Embryonic facial prominence (tissue), 1 donor: ENCODE measurements at regions not wholly inside any gene's neighbourhood (a gene's known extent, or its start where the extent isn't known, plus 50 kb on each side); places are given as distances from the start of the nearest gene placed in this dataset.
"Not testable (repeated sequence)": the region's sequence is repeated elsewhere in the genome, so short reads cannot be mapped to it uniquely, and the experiment has no call there.

Experiments used
- DNase-seq: peaks from one replicate; pipeline ENCODE4 v3.0.0-alpha.2; 2016; ENCODE audit errors: extremely low spot score

DNA sequence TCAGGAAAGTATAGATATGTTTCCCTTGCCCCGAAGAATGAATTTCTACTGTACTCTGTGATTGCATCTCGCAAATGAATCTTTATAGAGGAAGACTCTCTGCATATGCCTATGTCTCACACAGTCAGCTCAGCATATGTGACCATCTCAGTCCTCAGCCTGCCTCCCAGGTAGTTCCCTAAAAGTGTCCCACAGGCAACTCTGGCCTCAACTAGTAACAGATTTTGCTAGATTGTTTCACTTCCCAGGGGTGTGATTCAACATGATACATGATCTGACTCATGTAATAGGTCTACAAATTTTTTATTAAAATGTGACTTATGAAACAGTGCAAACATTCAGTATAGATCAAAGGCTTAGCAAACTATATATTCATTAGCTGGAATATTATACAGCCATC is 296.6 kb upstream of the CRIM1 start:
- DNase-seq = no peak

DNA sequence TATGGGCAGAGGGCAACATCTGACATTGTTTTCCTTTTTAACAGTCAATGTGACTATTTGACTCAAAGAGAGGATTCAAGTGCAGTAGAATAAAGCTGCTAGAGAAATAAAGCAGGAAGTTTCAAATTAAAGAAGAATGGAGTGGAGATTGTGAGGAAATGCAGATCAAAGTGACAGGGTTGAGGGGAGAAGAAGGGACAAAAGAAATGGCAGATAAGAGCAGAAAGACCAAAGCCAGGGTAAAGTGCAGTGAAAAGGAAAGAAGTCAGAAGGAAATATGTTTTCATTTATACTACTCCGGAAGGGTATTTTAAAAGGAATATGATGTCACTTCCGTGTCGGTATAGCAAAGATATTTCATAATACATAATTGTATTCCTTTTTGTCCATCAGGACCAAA is 297.5 kb upstream of the CRIM1 start:
- DNase-seq = no peak

DNA sequence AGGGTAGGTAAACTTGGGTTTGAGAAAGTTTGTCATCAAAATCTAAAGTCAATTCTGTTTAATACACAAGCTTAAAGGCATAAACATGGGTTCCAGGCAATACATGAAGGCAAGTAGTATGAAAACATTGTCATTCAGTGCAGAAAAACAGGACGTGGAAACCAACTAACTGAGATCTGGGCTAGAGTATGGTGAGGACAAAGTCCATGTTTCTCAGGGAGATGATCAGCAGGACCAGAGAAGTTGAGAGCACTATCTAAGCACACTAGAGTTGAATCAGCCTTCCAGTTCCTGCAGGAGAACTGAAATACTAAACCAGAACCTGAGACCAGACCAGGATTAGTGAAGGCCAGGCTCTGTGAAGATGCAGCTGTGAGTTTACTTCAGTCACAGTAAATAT is 302.8 kb upstream of the CRIM1 start:
- DNase-seq = no peak

DNA sequence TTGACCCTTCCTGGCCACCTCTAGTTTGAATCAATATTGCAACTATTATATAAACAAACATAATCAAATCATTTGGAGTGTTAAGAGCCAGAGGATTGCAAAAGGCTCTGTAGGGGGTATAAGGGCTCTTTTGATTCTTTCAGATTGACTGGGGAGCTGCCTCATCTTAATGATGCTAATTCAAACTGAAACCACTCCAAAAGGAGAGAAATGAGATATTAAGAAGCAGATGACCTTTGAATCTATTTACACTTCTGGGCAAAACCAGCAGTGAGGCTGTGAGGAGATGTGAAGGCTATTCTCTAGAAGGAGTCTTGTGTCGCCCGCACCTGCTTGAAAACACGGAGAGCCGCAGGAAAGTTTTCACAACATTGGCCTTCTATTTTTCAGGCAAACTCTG is 311.2 kb upstream of the CRIM1 start:
- DNase-seq = no peak

DNA sequence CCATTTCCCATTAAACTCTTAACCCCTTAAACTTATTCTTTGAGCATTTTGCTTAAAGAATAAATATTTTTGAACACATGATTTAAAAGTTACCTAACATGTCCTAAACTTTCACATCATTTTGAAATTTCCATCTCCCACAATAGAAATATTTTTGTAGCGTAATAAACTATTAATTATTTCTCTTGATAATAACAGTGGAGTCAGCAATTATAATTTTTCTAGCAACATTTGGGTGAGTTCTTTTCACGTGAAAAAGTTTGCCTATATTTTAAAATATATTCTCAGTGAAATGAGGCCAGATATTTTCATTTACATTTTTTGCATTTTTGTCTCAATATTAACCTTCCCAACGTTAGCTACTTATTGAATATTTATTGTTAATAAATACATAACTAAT is 320.4 kb upstream of the CRIM1 start:
- no peak for DNase-seq

DNA sequence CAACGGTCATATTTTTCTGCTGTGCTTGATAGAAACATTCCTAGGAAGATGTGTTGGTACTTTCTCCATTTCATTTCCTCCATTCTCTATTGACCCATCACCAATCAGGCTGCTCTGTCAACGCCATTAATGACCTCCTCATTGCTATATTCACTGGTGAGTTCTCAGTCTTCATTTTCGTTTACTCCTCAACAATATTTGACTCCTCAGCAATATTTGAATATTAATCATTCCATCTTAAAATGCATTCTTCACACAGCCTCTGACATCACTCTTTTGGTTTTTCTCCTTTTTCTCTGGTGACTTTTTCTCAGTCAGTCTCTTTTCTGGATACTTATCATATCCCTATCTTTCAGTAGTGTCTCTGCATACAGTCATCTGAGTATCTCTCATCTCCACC is 323.5 kb upstream of the CRIM1 start:
- no peak for DNase-seq

DNA sequence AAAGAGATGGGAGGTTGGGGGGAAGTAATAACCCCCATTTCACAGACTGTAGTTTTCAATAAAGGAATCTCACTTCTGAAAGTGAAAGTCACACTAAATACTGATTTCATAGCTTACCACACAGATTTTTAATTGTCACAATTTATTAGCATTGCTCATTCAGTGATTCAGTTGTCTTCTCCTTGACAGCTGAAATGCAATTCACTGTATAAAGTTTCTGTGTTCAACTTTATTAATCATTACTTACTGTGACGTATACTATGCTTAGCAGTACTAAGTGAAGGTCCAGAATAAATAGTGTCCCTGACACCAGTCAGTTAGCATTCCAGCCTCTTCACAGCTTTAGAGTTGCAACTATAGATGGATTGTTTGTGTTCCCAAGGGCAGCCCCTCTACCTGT is 324.1 kb upstream of the CRIM1 start:
- no peak for DNase-seq

DNA sequence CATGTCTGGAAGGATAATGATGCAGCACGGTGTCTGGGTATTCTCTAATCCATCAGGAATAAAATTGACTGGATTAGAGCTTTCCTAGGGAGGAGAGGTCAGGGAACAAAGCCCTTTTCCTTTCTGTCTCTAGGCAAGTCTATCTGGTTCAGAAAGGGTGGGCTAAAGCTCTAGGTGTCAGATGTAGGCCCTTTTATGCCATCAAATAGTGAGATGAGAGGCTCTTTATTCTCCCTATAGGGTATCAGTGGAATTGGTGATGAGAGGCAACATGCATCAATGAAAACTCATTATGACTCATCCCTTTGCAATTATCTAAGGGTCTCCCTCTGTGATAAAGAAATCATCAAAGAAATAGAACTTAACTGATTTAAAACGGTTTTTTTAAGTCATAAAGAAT is 328.0 kb upstream of the CRIM1 start:
- no peak for DNase-seq

DNA sequence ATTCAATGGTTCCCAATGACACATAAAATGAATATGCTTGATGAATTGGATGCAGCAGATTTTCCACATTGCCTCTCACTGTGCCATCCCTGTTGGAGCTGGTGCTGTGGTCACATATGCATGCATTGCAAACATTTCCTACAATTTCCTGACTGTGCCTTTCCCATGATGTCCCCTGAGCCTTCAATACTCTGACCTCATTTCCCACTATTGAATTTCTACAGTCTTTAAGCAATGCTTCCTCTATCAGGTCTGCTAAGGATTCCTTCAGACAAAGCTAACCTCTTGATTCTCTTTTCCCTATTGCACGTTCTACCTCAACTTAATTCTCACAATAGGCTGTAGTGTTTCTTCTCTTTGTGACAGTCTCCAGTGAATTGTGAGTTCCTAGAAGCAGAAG is 342.5 kb upstream of the CRIM1 start:
- no peak for DNase-seq

DNA sequence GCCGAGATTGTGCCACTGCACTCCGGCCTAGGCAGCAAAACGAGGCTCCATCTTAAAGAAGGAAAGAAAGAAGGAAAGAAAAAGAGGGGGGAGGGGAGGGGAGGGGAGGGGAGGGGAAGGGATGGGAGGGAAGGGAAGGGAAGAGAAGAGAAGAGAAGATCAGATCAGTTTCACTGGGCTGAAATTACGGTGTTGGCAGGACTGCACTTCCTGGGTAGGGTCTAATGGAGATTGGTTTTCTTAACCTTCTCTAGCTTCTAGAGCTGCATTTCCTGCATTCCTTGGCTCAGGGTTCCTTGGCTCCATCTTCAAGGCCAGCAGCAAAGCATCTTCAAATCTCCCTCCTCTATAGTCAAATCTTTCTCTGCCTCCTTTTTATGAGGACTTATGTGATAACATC is 349.1 kb upstream of the CRIM1 start:
- DNase-seq = no peak

DNA sequence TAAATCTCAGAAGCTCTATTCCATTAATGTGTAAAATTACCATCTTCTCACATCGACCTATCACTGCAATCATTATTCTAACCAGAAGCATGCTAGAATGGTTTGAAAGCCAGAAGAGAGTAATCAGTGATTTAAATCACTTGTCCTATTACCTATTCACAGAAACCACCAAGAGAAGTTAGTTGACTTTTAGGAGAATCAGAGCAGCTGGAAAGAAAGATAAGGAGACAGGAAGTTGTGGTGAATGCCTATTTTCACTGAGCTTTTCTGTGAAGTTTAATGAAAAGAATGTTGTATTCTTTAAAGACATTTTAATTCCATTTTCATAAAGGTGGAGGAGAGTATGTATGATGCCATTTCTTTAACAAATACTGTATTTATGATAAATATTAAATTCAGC is 352.6 kb upstream of the CRIM1 start:
- DNase-seq = no peak

DNA sequence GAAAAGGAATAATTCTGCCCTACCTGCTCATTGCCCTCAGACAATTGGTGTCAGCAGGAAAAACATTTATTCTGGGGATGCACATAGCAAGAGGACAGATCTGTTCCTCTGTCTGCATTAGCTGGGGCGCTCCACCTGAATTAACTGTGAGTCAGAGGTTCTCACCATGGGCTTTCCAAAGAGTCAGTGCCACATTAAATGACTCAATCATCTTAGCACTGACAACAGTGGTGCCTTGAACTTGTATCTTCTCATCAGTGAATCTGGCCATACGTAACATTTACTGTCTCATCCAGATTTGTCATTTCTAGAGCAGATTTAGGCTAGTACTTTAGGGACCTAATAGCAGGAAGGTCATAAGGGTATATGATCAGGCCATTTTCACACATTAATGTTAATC is 358.1 kb upstream of the CRIM1 start:
- no peak for DNase-seq

DNA sequence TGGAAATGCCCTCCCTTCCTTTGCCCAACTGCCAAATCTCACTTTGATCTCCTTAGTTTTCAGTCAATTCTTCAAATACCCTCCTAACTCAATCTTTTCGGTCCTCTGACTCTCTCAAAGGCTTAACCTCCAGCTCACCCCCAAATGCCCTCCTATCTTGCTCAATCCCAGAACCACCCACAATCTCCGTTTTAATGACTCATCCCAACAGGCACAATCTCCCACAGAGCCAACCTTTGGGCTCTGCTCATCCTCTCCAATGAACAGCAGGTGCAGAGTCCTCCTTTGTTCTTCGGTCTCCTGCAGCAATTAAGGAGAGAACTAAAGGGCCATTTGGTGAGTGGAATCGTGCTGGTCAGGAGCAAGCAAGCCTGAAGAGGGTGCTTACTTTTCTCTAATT is 366.1 kb upstream of the CRIM1 start:
- DNase-seq = no peak

DNA sequence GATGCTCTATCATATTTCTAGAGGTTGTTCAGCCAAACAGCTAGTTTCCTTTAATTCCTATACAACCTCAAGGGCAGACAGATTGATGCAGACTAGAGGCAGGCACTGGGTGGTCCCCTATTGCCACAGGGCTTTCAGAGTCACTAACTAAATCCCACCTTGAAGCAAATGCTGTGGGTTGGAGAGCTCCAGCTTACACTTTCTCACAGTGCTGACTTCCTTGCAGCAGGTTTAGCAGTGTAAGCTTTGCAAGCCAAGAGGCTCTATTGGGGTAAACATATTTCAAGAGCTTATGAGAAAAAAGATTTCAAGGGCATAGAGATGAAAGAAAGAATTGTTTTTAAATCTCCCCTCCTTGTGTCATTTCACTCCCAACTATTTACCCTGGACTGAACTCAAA is 366.5 kb upstream of the CRIM1 start:
- DNase-seq = no peak

DNA sequence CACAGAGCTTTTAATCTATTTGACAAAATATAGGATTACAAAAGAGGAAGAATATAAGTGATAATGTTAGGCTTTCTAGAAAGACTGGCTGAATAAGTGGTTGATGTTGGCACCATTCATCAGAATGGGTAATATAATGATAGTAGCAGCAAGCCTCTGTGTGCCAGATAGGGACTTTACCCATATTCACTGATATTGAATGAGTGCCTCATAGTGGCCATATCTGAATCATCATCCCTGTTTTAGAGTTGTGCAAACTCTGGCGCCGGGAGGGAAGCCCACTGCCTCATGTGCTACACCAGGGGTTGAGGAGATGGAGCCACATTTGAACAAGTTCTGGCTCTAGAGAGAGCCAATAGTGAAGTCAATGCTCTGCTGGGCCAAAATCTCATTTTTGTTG is 368.7 kb upstream of the CRIM1 start:
- DNase-seq = no peak

DNA sequence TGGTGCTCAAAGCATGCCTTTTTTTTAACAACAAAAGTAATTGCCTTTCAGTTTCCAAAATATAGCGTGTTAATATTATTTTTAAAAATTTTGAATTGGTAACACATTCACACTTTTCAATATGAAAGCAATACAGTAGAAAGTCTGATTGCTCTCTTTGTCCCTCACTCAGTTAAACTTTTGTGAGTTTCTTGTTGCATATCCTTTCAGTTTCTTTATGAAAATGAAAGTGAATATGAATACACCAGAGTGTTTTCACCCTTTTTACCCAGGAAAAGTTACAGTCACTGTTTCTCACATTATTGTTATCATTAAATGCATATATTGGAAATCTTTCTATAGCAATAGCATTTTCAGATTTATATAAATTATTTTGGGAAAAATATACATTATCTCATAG is 377.4 kb upstream of the CRIM1 start:
- no peak for DNase-seq

DNA sequence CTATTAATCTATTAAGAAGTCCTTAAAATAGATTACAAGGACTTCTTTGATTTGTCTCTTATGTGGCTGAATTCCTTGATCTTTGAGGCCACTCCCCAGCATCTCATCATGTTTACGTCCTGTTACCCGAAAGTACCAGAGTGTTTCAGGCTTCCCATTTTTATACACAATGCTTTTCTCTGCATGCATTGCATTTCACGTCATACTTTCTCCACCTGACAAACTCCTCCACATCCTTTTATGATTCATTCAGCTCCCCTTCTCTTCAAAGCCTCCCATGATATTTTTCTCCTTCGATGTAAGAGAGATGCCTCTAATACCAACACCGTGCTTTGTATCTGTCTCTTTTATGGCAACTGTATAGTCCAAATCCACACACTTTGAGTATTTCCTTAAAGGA is 379.0 kb upstream of the CRIM1 start:
- no peak for DNase-seq

DNA sequence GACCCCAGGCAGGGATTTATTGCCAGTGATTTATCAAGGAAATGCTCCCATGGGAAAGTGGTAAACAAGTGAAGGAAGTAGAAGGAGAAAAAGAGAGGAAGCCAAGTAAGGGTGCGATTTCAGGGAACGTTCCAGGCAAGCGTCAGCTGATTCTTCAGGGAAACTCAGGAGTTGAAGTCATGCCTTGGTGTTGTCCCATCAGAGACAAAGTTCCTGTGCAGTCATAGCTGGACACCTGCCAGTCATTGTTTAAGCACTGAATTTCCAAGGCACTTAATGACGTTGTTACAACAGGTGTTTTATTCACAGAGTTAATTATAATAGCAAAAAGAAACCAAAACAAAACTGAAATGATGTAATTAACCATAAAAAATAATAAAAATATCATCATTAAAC is 381.8 kb upstream of the CRIM1 start:
- no peak for DNase-seq

DNA sequence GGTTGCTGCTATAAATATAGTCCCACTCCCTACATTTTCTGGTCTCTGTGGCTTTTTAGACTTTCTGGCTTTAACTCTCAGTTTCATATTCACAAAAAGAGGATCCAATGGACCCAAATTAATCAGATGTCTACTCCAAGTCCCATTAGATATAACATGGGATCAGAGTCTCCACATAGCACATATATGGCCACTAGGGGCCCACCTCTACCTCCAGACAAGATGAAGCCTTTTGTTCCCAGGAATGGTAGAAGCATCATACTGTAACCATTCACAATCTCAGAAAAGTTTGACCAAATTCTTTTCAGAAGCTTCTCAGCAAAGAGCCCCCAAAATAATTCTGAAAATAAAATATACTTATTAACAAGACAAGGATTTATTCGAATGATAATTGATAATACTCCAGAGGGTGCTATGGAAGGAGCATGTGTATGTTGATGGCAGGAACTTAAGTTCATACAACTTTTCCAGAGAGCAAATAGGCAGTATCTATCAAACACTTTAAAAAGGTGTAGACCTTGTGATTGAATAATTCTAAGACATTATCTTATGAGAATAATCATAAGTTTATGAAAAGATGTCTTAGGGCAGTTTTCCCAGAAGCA is 382.3 kb upstream of the CRIM1 start:
- DNase-seq = no peak

DNA sequence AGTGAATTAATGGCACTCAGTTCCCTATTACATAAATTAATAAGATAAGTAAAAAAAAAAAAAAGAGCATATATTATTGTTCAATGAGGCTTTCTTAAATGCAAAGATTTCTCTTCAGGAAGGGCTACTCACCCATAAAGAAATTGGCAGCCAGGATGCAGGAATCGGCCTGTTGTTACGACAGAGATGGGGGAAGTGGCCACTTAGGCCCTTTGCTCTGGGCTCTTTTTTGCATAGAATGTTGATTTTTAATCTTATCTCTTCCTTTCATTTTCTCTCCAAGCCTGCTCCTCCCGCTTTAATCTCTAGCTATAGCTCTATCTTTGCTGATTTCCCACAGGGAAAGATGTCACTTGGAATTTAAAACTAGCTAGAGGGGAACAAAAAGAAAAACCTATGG is 391.8 kb upstream of the CRIM1 start:
- DNase-seq = no peak

DNA sequence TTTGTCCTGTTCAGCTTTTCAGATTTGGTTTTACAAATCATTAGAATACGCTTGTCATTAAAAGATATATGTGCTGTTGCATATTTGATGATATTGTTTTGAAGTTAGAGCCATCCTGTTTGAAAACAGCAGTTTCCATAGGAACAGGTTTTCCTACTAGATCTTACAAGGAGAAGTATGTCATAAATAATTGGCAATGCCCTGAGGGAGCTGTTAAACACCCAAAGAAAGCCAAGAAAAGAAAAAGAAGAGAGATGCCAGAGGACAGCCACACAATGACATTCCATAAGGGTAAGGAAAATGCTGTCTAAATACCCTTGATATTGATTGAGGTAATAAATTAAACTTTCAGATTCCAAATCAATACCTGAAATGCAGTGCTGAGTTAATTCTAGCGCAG is 392.2 kb upstream of the CRIM1 start:
- no peak for DNase-seq

DNA sequence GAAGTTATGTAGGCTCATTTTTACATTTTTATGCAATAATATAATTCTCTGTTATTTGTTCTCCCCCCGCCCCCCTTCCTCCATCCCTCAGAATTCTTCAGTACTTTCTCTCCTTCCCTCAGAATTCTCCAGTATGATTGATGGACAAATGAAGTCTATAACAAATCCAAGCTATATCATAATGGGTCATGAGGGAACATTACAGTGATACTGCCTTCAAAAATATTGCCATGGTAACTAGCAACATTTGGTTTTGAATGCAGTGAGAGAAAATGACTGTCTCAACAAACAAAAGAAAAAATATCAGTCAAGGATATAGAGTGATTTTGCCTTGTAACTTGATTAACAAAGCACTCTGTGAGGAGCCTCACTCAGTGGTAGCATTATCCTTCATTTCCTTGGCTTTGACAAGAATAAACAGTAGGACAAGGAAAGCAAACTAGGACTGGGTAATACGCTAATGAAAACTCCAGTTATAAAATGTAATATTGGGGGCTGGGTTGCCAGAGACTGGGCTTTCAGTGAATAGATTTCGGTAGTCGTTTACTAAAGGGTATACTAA is 392.9 kb upstream of the CRIM1 start:
- DNase-seq = no peak

DNA sequence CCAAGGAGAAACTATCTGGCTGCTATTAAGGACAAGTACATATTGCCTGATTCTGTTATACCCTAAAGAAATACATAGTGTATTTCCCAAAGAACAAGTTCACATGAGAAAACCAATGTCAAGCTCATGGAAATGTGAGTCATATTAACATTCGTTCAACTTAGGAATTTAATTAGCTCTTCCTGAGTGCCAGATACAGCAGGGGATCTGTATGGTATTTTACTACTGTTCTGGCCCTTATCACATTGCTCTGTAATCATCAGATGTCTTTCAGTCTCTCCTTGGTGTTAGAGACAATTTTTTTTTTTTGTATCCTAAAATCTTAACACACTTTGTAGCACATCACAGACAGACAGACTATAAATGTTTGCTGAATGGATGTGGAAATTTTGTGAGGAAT is 395.0 kb upstream of the CRIM1 start:
- DNase-seq = no peak

DNA sequence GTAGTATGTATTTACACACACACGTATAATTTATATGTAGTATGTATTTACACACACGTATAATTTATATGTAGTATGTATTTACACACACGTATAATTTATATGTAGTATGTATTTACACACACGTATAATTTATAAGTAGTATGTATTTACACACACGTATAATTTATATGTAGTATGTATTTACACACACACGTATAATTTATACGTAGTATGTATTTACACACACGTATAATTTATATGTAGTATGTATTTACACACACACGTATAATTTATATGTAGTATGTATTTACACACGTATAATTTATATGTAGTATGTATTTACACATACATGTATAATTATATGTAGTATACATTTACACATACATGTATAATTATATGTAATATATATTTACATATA is 398.5 kb upstream of the CRIM1 start:
- DNase-seq = not testable (repeated sequence)
